ENCODE measurements at regions not wholly inside any gene's neighbourhood (a gene's known extent, or its start where the extent isn't known, plus 50 kb on each side); places are given as distances from the start of the nearest gene placed in this dataset.

DNA sequence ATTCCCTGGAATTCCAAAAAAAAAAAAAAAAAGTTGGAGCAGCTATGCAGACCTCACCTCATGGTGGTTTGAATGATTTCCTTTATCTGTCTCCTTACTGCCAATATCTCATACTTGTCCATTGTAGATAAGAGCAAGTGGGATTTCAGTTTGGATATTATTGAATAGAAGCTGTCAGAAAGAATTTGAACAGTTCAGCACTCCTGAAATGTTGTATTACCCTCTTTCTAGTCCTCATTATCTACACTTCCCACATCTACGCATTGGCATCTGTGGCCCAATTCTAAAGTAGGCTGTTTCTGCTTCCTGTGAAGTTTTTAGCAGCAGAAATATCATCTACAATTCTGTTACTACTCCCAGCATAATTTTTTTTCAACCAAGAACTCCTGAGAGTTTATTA is 68.2 kb upstream of the KHDRBS2 start:
- TF ChIP-seq, protein P1, sequence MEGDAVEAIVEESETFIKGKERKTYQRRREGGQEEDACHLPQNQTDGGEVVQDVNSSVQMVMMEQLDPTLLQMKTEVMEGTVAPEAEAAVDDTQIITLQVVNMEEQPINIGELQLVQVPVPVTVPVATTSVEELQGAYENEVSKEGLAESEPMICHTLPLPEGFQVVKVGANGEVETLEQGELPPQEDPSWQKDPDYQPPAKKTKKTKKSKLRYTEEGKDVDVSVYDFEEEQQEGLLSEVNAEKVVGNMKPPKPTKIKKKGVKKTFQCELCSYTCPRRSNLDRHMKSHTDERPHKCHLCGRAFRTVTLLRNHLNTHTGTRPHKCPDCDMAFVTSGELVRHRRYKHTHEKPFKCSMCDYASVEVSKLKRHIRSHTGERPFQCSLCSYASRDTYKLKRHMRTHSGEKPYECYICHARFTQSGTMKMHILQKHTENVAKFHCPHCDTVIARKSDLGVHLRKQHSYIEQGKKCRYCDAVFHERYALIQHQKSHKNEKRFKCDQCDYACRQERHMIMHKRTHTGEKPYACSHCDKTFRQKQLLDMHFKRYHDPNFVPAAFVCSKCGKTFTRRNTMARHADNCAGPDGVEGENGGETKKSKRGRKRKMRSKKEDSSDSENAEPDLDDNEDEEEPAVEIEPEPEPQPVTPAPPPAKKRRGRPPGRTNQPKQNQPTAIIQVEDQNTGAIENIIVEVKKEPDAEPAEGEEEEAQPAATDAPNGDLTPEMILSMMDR (IDR thresholded peaks at IDR 0.05; ENCODE audit: insufficient read depth, low read length, missing control alignments) = no peak
- no peak for DNase-seq (ENCODE audit: low read depth, low spot score)
- H3K4me3 ChIP-seq (ENCODE audit: low read depth, low read length) = no peak overlapping the region
- POLR2A ChIA-PET = no interaction called here
- CTCF ChIA-PET = no interaction called here

DNA sequence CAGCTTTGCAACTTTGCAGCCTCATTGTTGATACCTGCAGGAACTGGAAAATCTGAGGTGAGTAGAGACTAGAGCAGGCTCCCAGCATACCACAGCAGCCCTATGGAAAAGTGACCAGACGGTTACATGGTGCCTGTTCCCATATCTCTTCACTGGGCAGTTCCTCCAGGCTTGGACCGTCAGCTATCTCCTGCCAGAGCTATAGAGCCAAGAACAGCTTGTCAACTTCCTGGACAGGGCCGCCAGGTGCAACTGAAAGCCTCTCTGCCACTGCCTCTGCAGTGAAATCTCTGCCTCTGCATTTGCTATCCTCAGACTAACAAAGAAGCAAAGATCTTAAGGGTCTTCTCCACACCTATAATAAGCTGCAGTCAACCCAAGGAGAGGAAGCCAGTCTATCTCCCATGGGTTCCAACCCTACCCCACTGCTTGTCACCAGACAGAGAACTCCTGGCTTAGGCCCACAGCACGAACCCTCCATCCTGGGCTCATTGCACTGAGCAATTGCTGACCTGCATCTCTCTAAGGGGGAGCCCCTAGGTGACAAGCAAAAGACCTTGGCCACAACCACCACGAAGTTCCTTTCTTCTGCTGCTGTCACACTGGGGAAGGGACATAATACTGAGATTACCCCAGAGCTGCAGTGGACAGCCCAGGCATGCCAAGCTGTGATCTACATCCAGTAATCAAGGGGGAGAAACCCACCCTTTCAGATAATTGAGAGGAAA is 60.1 kb upstream of the KHDRBS2 start:
- CTCF ChIA-PET = no interaction called here
- no peak overlapping the region for H3K4me3 ChIP-seq (ENCODE audit: low read depth, low read length)
- POLR2A ChIA-PET = no interaction called here
- TF ChIP-seq, protein P1 (IDR thresholded peaks at IDR 0.05; ENCODE audit: insufficient read depth, low read length, missing control alignments) = no peak
- no peak for DNase-seq (ENCODE audit: low read depth, low spot score)

DNA sequence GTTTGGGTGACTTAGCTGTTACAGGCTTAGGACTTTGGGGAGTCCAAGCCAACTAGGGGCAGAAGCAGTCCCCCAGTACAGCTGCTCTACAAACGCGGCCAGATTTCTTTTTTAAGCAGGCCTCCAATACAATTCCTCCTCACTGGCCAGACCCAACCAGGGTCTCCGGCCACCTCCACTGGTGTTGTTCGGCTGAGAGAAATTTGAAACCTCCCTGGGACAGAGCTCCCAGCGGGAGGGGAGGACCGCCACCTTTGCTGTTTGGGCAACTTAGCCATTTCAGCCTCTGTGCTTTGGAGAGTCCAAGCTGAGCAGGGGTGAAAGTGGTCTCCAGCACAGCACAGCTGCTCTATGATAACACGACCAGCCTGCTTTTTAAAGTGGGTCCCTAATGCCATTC is 59.4 kb upstream of the KHDRBS2 start:
- H3K4me3 ChIP-seq (ENCODE audit: low read depth, low read length) = no peak overlapping the region
- no peak for DNase-seq (ENCODE audit: low read depth, low spot score)
- POLR2A ChIA-PET = no interaction called here
- TF ChIP-seq, protein P1 (IDR thresholded peaks at IDR 0.05; ENCODE audit: insufficient read depth, low read length, missing control alignments) = no peak
- CTCF ChIA-PET = no interaction called here

DNA sequence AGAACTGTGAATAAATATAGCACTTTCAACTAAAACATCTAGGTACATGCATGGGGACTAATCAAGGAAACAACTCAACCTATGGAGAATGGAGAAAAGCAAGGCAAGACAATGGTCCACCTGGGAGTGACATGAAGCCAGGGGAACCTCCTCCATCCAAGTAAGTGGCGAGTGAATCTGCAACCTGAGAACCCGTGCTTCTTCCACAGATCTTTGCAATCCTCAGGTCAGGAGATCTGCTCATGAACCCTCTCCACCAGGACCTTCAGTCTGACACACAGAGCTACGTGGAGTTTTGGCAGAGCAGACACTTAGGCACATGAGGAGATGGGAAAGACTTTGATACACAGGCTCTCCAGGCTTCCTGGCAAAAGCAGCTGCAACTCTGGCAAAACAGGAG is 58.8 kb upstream of the KHDRBS2 start:
- DNase-seq (ENCODE audit: low read depth, low spot score) = no peak
- no peak overlapping the region for H3K4me3 ChIP-seq (ENCODE audit: low read depth, low read length)
- POLR2A ChIA-PET = no interaction called here
- CTCF ChIA-PET = no interaction called here
- TF ChIP-seq, protein P1 (IDR thresholded peaks at IDR 0.05; ENCODE audit: insufficient read depth, low read length, missing control alignments) = no peak

DNA sequence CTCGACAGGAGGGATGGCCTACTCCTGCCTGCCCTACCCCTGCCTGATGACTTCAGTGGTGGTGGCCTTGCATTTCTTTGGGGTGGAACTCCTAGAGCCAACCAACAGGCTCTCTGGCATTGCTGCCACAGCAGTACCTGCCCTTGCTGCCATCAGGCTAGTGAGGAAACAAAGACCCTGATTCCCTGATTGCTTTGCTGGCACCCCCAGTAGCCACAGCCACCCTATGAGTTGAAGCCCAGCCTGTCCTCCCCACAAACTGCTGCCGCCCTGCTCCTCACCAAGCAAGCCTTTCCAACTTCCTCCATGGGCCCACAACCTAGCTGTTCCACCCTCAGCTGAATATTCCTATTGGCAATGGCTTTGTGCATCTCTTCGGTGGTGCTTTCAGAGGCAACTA is 52.5 kb upstream of the KHDRBS2 start:
- TF ChIP-seq, protein P1 (IDR thresholded peaks at IDR 0.05; ENCODE audit: insufficient read depth, low read length, missing control alignments) = no peak
- no peak for DNase-seq (ENCODE audit: low read depth, low spot score)
- POLR2A ChIA-PET = no interaction called here
- CTCF ChIA-PET = no interaction called here
- no peak overlapping the region for H3K4me3 ChIP-seq (ENCODE audit: low read depth, low read length)
